Thoracic aorta (tissue), 2 donors: ENCODE measurements at regions not wholly inside any gene's neighbourhood (a gene's known extent, or its start where the extent isn't known, plus 50 kb on each side); places are given as distances from the start of the nearest gene placed in this dataset.
A peak's percentile ranks its signal among the peaks of the same experiment; 100 is the strongest.

Source experiments
- ATAC-seq: fragments of 150-250 bp; one replicate; pipeline ENCODE4 v1.8.0; 2017; ENCODE audit warnings: low read depth; ENCODE audit not compliant: insufficient number of reproducible peaks, low FRiP score
- DNase-seq: peaks from one replicate; pipeline ENCODE4 v3.0.0-alpha.2; 2020; ENCODE audit warnings: low spot score
- H3K27ac ChIP-seq, 2 donors: fragments of 200-600 bp; sonication (generic); 1 replicate in 1 of 2; 2 replicates in 1 of 2; pipeline ENCODE4 v1.5.1; 2016; ENCODE audit warnings: mild to moderate bottlenecking in 2 of 2, moderate library complexity in 2 of 2
- H3K27me3 ChIP-seq: fragments of 200-600 bp; sonication (generic); replicated peaks from 2 replicates; pipeline ENCODE4 v1.6.0; 2016; ENCODE audit warnings: mild to moderate bottlenecking; ENCODE audit not compliant: insufficient read depth
- H3K36me3 ChIP-seq: fragments of 200-600 bp; sonication (generic); one replicate; pipeline ENCODE4 v1.5.1; 2016
- H3K4me1 ChIP-seq, 2 donors: fragments of 200-600 bp; sonication (generic); 1 replicate in 1 of 2; 2 replicates in 1 of 2; pipeline versions ENCODE4 v1.5.1 to v1.6.0; 2016; ENCODE audit warnings: low read depth in 2 of 2, mild to moderate bottlenecking in 1 of 2; ENCODE audit not compliant: control insufficient read depth in 1 of 2
- H3K4me3 ChIP-seq: fragments of 200-600 bp; sonication (generic); 2 replicates; pipeline ENCODE4 v1.5.1; 2016; ENCODE audit warnings: mild to moderate bottlenecking
- H3K9me3 ChIP-seq: fragments of 200-600 bp; sonication (generic); 2 replicates; pipeline ENCODE4 v1.5.1; 2016
- CTCF ChIP-seq: fragments of 200-600 bp; sonication (generic); IDR thresholded peaks from one replicate; pipeline ENCODE4 v1.5.1; 2019; ENCODE audit warnings: antibody characterized with exemption

- no peak overlapping the region for H3K27ac ChIP-seq
- H3K4me1 ChIP-seq = peaks cover 0 to 6% of the 10 kb centered on the region in 2 donors
- TF ChIP-seq CTCF = no peak
- H3K27me3 ChIP-seq = no peaks in the 10 kb centered on the region
- no peak for DNase-seq
- no peak overlapping the region for H3K4me3 ChIP-seq
- no peak for ATAC-seq
- no peaks in the 10 kb centered on the region for H3K36me3 ChIP-seq
- no peaks in the 10 kb centered on the region for H3K9me3 ChIP-seq
These were observed 369.8 kb downstream of the GADD45G start for GRCh38 chr9:89974582-89974981.

DNA sequence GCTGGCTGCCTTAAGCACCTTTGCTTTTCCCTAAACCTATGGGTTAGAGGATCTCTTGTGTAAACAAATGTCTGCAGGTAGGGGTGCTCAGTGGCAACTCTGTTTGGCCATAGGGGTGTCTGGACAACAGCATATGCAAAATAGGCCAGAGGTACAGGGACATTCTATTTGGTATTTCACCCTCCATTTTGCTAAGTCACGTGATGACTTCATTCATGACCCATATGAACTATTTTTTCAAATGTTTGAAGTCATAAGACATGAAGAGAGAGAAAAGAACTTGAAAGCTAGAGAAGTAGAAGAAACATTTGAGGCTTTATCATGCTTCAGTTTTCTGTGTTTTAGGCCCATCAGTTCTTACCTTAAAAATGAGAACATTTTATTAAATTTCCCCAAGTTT lies 370.2 kb downstream of the GADD45G start:
- Histone ChIP-seq H3K36me3 (no peaks in the 10 kb centered on the region), H3K4me1 (peaks cover 0 to 6% of the 10 kb centered on the region in 2 donors), H3K27ac (no peak overlapping the region), H3K4me3 (no peak overlapping the region), H3K9me3 (no peaks in the 10 kb centered on the region), H3K27me3 (no peaks in the 10 kb centered on the region)
- no peak for DNase-seq
- no peak for ATAC-seq
- TF ChIP-seq CTCF = no peak

GRCh38 chr9:89975630-89976029 lies 370.8 kb downstream of the GADD45G start:
- no peak overlapping the region for H3K4me3 ChIP-seq
- H3K27me3 ChIP-seq = no peaks in the 10 kb centered on the region
- no peak overlapping the region for H3K27ac ChIP-seq
- no peaks in the 10 kb centered on the region for H3K9me3 ChIP-seq
- ATAC-seq (no peak), DNase-seq (no peak)
- TF ChIP-seq CTCF = no peak
- peaks cover 0 to 6% of the 10 kb centered on the region in 2 donors for H3K4me1 ChIP-seq
- H3K36me3 ChIP-seq = no peaks in the 10 kb centered on the region

- ATAC-seq (no peak), DNase-seq (no peak)
- Histone ChIP-seq H3K27me3 (no peaks in the 10 kb centered on the region), H3K4me1 (peaks cover 0 to 6% of the 10 kb centered on the region in 2 donors), H3K9me3 (no peaks in the 10 kb centered on the region), H3K36me3 (no peaks in the 10 kb centered on the region), H3K27ac (no peak overlapping the region), H3K4me3 (no peak overlapping the region)
- peak; percentile 46 for TF ChIP-seq CTCF
These were observed 373.4 kb downstream of the GADD45G start for GRCh38 chr9:89978185-89978584.

GRCh38 chr9:89980600-89980999 lies 375.8 kb downstream of the GADD45G start:
- Histone ChIP-seq H3K36me3 (no peaks in the 10 kb centered on the region), H3K27me3 (no peaks in the 10 kb centered on the region), H3K9me3 (no peaks in the 10 kb centered on the region), H3K27ac (no peak overlapping the region), H3K4me3 (no peak overlapping the region), H3K4me1 (peaks cover 0 to 6% of the 10 kb centered on the region in 2 donors)
- TF ChIP-seq CTCF = no peak
- DNase-seq (no peak), ATAC-seq (no peak)
